ENCODE measurements at regions not wholly inside any gene's neighbourhood (a gene's known extent, or its start where the extent isn't known, plus 50 kb on each side); places are given as distances from the start of the nearest gene placed in this dataset.

GRCh38 chr9:118510711-118511110 is 806.5 kb downstream of the TLR4 start:
- no peak for DNase-seq (ENCODE audit: low read depth in 2 of 2)

GRCh38 chr9:118515947-118516346 is 811.7 kb downstream of the TLR4 start:
- DNase-seq (ENCODE audit: low read depth in 2 of 2): no peak

- DNase-seq (ENCODE audit: low read depth in 2 of 2): no peak
Measured at GRCh38 chr9:118521261-118521660, 817.1 kb downstream of the TLR4 start.

DNA sequence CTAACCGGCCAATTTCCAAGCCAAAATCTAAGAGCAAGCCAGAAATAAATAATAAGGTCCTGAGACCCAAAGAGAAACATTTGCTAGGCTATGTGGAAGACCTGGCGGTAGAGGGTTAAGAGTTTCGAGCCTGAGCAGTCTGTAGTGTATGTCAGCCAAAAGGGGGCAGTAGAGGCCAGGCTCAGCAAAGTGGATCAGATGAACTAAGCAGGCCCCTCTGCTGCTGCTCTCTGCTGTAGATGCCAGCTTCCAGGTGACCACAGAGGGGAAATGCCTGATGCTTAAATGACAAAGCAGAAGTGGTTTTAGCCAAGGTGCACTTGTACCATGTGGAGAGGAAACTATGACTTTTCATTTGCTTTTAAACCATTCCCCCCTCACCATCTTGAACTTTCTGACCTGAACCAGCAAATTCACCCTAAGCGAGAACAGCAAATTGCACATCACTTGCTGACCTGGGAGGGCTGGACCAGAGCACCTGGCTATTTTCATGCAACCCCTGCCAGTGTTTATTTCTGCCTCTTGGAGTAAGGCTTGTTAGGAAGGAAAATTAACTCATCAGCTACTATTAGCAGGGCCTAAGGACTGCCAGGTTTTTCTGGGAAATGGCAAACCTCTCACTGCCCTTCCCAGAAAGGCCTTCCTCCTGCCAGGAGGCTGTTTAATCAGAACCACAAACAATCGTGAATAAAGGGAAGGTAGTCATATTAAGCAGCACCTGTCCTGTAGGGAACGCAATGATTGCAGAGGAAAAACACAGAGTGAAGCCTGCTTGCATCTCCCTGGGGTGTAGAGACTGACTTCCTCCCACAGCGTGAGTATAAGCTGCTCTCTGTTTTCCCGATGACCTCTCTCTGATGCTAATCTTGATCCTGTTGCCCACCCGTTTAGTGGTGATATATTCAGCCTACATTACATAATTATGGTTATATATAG is 818.2 kb downstream of the TLR4 start:
- DNase-seq (ENCODE audit: low read depth in 2 of 2): no peak

- no peak for DNase-seq (ENCODE audit: low read depth in 2 of 2)
Measured at GRCh38 chr9:118527261-118527660, 823.1 kb downstream of the TLR4 start.

- no peak for DNase-seq (ENCODE audit: low read depth in 2 of 2)
Measured at GRCh38 chr9:118529210-118529609, 825.0 kb downstream of the TLR4 start.

- DNase-seq (ENCODE audit: low read depth in 2 of 2): no peak
Measured at GRCh38 chr9:118529624-118530214, 825.5 kb downstream of the TLR4 start.

DNA sequence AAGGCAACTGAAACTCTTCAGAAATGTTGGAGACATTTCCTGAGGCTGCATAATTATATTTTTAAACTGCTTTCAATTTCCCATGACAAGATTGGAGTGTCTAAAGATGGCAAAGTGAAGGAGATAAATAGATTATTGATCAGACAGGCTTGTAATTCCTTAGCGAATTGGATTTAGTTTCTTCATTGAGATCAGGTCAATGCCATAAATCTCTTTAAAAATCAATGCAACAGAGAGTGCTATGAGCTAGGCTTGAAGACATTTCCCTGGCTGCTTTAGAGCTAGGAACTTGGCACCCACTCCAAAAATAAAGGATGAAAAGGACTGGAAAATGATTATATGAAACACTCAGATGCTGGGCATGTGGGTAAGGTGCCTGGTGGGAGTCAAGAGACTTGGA is 828.4 kb downstream of the TLR4 start:
- DNase-seq (ENCODE audit: low read depth in 2 of 2): no peak

GRCh38 chr9:118533101-118533500 is 828.9 kb downstream of the TLR4 start:
- no peak for DNase-seq (ENCODE audit: low read depth in 2 of 2)

GRCh38 chr9:118533850-118534249 is 829.6 kb downstream of the TLR4 start:
- DNase-seq (ENCODE audit: low read depth in 2 of 2): no peak

DNA sequence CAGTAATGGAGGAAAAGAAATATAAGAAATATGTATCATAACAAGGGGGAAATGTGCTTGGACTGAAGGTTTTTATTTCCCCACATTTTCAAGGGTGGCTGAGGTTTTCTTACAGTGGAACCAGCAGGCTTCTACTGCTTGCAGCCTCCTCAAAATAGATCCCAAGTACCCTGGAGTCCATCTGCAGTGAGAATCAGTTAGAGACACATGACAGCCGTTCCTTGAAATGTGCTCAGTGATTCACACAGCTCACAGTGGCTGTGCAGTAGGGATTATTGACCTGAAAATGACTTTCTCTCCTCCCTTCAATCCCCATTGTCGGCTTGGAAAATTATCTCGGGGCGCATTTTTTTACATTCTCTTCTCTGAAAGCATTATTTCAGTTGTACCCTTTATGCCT is 832.0 kb downstream of the TLR4 start:
- no peak for DNase-seq (ENCODE audit: low read depth in 2 of 2)

DNA sequence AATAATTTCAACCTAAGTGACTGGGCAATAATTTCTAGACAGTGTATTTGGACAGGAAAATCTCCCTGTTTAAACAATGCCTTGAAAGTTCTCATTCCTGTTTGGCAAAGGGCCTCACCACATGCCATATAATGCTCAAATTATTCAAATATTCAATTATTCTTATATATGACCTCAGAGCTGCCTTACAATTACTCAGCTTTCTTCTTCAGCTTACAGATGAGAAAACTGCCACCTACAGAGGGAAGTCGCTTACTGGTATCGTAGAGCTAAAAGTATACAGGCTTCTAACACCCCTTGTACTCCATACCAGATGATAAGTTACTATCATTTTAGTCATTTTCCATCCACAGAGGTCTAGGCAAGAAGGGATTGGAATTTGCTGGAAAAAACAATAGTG is 830.3 kb downstream of the BRINP1 start:
- DNase-seq (ENCODE audit: low read depth in 2 of 2): no peak

GRCh38 chr9:118553465-118553864 is 815.8 kb downstream of the BRINP1 start:
- no peak for DNase-seq (ENCODE audit: low read depth in 2 of 2)

DNA sequence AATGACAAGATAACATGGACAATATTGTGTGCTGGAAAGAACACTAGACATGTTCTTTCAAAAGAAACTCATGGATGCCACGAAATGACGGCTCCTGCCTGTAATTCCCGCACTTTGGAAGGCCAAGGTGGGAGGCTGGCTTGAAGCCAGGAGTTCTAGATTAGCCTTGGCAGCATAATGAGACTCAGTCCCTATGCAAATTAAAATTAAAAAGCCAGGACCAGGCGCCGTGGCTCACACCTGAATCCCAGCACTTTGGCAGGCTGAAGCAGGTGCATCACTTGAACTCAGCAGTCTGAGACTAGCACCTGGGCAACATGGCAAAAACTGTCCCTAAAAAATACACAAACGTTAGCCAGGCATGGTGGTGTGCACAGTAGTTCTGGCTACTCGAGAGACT is 814.2 kb downstream of the BRINP1 start:
- DNase-seq (ENCODE audit: low read depth in 2 of 2): no peak

- no peak for DNase-seq (ENCODE audit: low read depth in 2 of 2)
Measured at GRCh38 chr9:118558026-118558425, 811.2 kb downstream of the BRINP1 start.

DNA sequence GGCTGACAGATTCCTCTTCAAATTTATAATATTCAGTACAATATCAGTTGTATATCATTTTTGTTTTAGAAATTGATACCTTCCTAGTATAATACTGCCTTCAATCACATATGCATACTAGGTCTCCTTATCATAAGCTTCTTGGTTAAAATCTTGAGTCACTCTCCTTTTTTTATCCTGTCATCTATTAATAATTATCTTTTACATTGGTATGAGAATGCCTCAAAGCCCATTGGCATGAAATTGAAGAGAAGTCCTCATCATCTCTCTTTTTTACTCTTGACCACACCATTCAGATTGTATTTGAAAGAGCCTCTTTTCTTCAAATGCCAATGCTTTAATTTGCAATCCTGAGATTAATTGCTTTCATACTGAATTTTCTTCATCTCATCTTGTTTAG is 810.3 kb downstream of the BRINP1 start:
- no peak for DNase-seq (ENCODE audit: low read depth in 2 of 2)

DNA sequence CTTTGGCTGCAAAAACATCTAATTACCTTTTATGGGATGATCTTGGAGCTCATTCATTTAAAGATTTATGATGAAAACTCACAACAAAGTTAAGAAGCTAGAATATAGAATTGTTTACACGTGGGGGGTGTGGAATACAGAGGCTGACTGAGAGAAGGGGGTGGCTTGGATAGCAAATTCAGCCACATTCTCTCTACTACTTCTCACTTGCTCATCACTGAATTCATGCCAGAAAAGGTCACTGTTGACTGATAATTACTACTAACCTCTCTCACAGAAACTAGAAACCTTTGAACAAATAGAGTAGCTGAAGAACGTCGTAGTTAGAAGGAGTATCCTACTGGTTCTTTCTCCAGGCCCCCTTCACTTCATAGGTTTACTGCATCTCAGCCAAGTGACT is 808.2 kb downstream of the BRINP1 start:
- DNase-seq (ENCODE audit: low read depth in 2 of 2): no peak

DNA sequence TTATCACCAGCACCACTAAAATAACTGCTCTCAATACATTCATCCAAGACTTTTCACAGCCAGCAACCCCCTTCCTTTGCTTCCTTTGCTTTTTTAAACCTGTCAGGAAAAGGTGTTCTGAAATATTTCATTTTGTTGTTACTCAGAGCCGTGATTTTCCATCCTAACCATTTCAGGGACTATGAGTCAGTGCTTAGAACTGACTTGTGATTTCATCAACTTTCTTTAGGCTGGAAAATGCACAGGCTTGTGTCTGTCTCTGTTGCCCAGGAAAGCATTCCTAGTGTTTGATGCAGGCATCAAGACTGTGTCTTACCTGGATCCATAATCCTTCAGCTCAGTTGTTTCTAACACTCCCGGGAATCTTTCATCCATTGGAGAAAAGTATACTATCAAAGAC is 805.6 kb downstream of the BRINP1 start:
- DNase-seq (ENCODE audit: low read depth in 2 of 2): no peak

DNA sequence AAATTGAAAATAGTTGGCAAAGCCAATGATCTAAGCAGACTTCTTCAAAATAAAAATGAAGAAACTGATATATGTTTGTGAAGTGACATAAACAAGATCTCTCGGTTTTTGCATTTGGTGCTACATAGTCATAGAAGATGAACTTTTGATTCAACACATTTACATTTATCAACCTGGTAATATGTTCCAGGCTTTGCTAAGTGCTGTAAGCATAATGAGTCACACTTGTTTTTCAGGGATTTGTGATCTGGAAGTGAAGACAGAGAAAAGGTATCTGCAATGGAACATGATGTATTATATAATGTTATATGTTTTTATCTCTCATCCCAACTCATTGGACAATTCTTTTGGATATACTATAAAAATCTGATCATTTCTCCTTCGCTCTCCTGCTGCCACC is 801.4 kb downstream of the BRINP1 start:
- no peak for DNase-seq (ENCODE audit: low read depth in 2 of 2)

DNA sequence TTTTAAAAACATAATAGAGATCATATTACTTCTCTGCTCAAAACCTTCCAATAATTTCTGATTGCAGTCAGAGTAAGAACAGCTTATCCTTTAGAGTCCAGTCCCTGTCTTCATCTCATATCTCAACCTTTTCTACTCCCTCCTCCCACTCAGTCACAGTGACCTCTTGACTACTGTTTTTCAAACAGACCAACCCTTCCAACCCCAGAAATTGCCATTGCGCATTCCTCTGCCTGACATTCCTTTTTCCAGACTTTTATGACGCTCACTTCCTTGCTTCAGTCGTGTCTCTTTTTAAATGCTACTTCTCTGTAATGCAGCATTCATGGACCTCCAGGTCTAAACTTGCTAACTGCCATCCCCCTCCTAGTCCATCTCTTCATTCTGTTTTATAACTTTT is 800.5 kb downstream of the BRINP1 start:
- DNase-seq (ENCODE audit: low read depth in 2 of 2): no peak

DNA sequence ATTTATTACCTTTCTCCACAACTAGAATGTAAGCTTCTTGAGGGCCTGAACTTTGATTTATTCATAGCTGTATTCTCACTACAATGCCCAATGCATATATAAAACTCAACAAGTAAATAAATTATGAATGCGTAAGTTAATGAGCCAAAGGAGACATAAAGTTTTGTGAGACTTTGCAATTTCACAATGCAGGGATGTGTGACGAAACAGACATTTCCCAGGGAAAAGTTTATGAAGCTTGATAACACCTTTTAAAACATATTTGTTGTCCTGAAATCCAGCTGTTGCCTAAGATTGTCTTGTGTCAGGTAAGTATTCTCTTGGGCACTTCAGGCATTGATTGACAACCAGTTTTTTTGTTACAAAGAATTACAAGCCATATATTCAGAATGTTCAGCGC is 800.1 kb downstream of the BRINP1 start:
- DNase-seq (ENCODE audit: low read depth in 2 of 2): no peak

GRCh38 chr9:118570066-118570465 is 799.2 kb downstream of the BRINP1 start:
- no peak for DNase-seq (ENCODE audit: low read depth in 2 of 2)

DNA sequence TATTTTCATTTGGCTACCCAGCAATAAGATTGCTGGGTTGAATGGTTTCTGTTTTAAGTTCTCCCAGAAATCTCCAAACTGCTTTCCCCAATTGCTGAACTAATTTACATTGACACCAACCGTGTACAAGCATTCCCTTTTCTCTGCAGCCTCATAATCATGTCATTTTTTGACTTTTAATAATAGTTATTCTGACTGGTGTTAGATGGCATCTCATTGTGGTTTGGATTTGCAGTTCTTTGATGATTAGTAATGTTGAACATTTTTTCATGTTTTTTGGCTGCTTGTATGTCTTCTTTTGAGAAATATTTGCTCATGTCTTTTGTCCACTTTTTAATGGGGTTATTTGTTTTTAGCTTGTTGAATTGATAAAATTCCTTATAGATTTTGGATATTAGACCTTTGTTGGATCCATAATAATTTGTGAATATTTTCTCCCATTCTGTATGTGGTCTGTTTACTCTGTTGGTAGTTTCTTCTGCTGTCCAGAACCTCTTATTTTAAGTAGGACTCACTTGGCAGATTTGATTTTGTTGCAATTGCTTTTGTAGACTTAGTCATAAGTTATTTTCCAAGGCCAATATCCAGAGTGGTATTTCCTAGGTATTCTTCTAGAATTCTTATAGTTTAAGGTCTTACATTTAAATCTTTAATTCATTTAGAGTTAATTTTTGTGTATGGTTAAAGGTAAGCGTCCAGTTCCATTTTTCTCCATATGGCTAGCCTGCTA is 793.7 kb downstream of the BRINP1 start:
- DNase-seq (ENCODE audit: low read depth in 2 of 2): no peak
